ENCODE measurements at regions not wholly inside any gene's neighbourhood (a gene's known extent, or its start where the extent isn't known, plus 50 kb on each side); places are given as distances from the start of the nearest gene placed in this dataset.

- no peak overlapping the region for H3K4me3 ChIP-seq (replicated peaks in 1 of 2; ENCODE audit: low read depth in 2 of 2, low read length in 2 of 2)
- TF ChIP-seq CTCF (IDR thresholded peaks at IDR 0.05; ENCODE audit: low read depth, low read length), result no peak
- DNase-seq (ENCODE audit: low read depth in 2 of 2), result peak in 1 of 2 donors; percentile 2
These were observed 257.6 kb upstream of the CXXC4 start for GRCh38 chr4:104752337-104752736.

GRCh38 chr4:104756837-104757236, 262.1 kb upstream of the CXXC4 start:
- no peak for TF ChIP-seq CTCF (IDR thresholded peaks at IDR 0.05; ENCODE audit: low read depth, low read length)
- no peak for DNase-seq (ENCODE audit: low read depth in 2 of 2)

GRCh38 chr4:104758574-104758973, 263.9 kb upstream of the CXXC4 start:
- DNase-seq (ENCODE audit: low read depth in 2 of 2), result no peak
- H3K4me3 ChIP-seq (replicated peaks in 1 of 2; ENCODE audit: low read depth in 2 of 2, low read length in 2 of 2), result no peak overlapping the region
- TF ChIP-seq CTCF (IDR thresholded peaks at IDR 0.05; ENCODE audit: low read depth, low read length), result no peak

More at GRCh38 chr4:104756837-104757236, 262.1 kb upstream of the CXXC4 start:
- H3K4me3 ChIP-seq (replicated peaks in 1 of 2; ENCODE audit: low read depth in 2 of 2, low read length in 2 of 2), result no peak overlapping the region

GRCh38 chr4:104763554-104764222, 269.0 kb upstream of the CXXC4 start:
- no peak for TF ChIP-seq CTCF (IDR thresholded peaks at IDR 0.05; ENCODE audit: low read depth, low read length)
- no peak for DNase-seq (ENCODE audit: low read depth in 2 of 2)
- no peak overlapping the region for H3K4me3 ChIP-seq (replicated peaks in 1 of 2; ENCODE audit: low read depth in 2 of 2, low read length in 2 of 2)

GRCh38 chr4:104766676-104767075, 272.0 kb upstream of the CXXC4 start:
- H3K4me3 ChIP-seq (replicated peaks in 1 of 2; ENCODE audit: low read depth in 2 of 2, low read length in 2 of 2), result no peak overlapping the region
- TF ChIP-seq CTCF (IDR thresholded peaks at IDR 0.05; ENCODE audit: low read depth, low read length), result no peak
- no peak for DNase-seq (ENCODE audit: low read depth in 2 of 2)

GRCh38 chr4:104772849-104773248, 278.2 kb upstream of the CXXC4 start:
- no peak for TF ChIP-seq CTCF (IDR thresholded peaks at IDR 0.05; ENCODE audit: low read depth, low read length)
- no peak overlapping the region for H3K4me3 ChIP-seq (replicated peaks in 1 of 2; ENCODE audit: low read depth in 2 of 2, low read length in 2 of 2)
- DNase-seq (ENCODE audit: low read depth in 2 of 2), result no peak
